HepG2 (cell line): ENCODE measurements at regions not wholly inside any gene's neighbourhood (a gene's known extent, or its start where the extent isn't known, plus 50 kb on each side); places are given as distances from the start of the nearest gene placed in this dataset.

Source experiments
- KDM5B ChIP-seq: sonication (generic); formaldehyde crosslinking; IDR thresholded peaks from 2 replicates; pipeline ENCODE4 v1.4.0; 2020; ENCODE audit warnings: missing genetic modification reagents, mild to moderate bottlenecking, borderline replicate concordance
- MXD4 ChIP-seq: IDR thresholded peaks from 2 replicates; pipeline ENCODE4 v1.6.1; 2016; ENCODE audit warnings: mild to moderate bottlenecking, missing biosample characterization, missing genetic modification reagents
- NR3C1 ChIP-seq: sonication (generic); formaldehyde crosslinking; IDR thresholded peaks from 2 replicates; pipeline ENCODE4 v1.4.0; 2020; ENCODE audit warnings: missing genetic modification reagents
- TF ChIP-seq, protein P1 (sequence below): sonication (generic); formaldehyde crosslinking; IDR thresholded peaks from 2 replicates; pipeline ENCODE4 v1.4.0; 2020; ENCODE audit warnings: missing genetic modification reagents
- TF ChIP-seq, protein P2 (sequence below), 2 experiments: fragments of 450-650 bp in 1 of 2; sonication (generic) in 1 of 2; formaldehyde crosslinking in 1 of 2; IDR thresholded peaks; 2 replicates each; pipeline versions ENCODE4 v1.6.1 to v1.8.0; 2016 to 2022; ENCODE audit warnings: antibody characterized with exemption in 1 of 2, mild to moderate bottlenecking in 1 of 2, missing genetic modification reagents in 1 of 2

DNA sequence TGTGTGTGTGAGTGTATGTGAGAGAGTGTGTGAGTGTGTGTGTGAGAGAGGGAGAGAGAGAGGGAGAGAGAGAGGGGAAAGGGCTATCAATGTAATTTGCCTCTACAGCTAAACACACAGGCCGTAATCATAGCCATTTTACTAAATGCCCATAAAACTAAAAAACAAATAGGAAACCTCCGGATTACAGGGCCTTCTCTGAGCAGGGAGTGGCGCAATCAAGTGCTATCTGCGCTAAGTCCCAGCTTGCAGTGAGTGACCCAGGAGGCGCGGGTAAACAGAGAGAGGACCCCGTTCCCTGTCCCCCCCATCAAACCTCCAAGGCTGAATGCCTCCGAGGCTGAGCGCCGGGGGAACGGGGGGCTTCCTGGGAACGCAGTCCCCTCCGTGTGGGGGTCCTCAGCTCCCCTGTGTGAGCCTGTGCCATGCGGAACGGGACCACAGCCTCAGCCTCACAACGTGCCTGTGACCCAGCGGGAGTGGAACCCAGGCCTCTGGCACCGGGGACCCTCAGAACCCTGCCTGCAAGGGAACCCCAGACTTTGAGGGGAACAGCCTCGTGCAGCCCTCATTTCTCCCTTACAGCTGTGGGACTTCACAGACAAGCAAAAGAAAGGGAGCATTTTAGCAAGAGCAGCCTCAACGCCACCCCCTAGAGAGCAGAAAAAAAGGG, 54.7 kb upstream of the ID2 start:
- TF ChIP-seq, protein P1, sequence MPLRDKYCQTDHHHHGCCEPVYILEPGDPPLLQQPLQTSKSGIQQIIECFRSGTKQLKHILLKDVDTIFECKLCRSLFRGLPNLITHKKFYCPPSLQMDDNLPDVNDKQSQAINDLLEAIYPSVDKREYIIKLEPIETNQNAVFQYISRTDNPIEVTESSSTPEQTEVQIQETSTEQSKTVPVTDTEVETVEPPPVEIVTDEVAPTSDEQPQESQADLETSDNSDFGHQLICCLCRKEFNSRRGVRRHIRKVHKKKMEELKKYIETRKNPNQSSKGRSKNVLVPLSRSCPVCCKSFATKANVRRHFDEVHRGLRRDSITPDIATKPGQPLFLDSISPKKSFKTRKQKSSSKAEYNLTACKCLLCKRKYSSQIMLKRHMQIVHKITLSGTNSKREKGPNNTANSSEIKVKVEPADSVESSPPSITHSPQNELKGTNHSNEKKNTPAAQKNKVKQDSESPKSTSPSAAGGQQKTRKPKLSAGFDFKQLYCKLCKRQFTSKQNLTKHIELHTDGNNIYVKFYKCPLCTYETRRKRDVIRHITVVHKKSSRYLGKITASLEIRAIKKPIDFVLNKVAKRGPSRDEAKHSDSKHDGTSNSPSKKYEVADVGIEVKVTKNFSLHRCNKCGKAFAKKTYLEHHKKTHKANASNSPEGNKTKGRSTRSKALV (CRISPR knock-in tag), result no peak
- no peak for TF ChIP-seq NR3C1 (CRISPR knock-in tag)
- TF ChIP-seq MXD4 (CRISPR knock-in tag), result no peak; the same call in 1 of the 2 replicates
- no peak; the same call in 1 of the 2 replicates for TF ChIP-seq KDM5B (CRISPR knock-in tag)
- TF ChIP-seq, protein P2, sequence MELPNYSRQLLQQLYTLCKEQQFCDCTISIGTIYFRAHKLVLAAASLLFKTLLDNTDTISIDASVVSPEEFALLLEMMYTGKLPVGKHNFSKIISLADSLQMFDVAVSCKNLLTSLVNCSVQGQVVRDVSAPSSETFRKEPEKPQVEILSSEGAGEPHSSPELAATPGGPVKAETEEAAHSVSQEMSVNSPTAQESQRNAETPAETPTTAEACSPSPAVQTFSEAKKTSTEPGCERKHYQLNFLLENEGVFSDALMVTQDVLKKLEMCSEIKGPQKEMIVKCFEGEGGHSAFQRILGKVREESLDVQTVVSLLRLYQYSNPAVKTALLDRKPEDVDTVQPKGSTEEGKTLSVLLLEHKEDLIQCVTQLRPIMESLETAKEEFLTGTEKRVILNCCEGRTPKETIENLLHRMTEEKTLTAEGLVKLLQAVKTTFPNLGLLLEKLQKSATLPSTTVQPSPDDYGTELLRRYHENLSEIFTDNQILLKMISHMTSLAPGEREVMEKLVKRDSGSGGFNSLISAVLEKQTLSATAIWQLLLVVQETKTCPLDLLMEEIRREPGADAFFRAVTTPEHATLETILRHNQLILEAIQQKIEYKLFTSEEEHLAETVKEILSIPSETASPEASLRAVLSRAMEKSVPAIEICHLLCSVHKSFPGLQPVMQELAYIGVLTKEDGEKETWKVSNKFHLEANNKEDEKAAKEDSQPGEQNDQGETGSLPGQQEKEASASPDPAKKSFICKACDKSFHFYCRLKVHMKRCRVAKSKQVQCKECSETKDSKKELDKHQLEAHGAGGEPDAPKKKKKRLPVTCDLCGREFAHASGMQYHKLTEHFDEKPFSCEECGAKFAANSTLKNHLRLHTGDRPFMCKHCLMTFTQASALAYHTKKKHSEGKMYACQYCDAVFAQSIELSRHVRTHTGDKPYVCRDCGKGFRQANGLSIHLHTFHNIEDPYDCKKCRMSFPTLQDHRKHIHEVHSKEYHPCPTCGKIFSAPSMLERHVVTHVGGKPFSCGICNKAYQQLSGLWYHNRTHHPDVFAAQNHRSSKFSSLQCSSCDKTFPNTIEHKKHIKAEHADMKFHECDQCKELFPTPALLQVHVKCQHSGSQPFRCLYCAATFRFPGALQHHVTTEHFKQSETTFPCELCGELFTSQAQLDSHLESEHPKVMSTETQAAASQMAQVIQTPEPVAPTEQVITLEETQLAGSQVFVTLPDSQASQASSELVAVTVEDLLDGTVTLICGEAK (IDR thresholded peaks at IDR 0.05), result no peak
- TF ChIP-seq, protein P2 (CRISPR knock-in tag; IDR thresholded peaks at IDR 0.05), result no peak
